ENCODE measurements at regions not wholly inside any gene's neighbourhood (a gene's known extent, or its start where the extent isn't known, plus 50 kb on each side); places are given as distances from the start of the nearest gene placed in this dataset.

GRCh38 chr11:127340438-127340837, 339.9 kb upstream of the KIRREL3 start:
- peaks cover 15% of the 10 kb centered on the region for H3K9me3 Mint-ChIP-seq (ENCODE audit: unreplicated experiment)
- TF ChIP-seq, protein P1, sequence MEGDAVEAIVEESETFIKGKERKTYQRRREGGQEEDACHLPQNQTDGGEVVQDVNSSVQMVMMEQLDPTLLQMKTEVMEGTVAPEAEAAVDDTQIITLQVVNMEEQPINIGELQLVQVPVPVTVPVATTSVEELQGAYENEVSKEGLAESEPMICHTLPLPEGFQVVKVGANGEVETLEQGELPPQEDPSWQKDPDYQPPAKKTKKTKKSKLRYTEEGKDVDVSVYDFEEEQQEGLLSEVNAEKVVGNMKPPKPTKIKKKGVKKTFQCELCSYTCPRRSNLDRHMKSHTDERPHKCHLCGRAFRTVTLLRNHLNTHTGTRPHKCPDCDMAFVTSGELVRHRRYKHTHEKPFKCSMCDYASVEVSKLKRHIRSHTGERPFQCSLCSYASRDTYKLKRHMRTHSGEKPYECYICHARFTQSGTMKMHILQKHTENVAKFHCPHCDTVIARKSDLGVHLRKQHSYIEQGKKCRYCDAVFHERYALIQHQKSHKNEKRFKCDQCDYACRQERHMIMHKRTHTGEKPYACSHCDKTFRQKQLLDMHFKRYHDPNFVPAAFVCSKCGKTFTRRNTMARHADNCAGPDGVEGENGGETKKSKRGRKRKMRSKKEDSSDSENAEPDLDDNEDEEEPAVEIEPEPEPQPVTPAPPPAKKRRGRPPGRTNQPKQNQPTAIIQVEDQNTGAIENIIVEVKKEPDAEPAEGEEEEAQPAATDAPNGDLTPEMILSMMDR (IDR thresholded peaks at IDR 0.05; ENCODE audit: unreplicated experiment), result no peak
- H3K27ac Mint-ChIP-seq (ENCODE audit: low read depth, unreplicated experiment), result no peak overlapping the region
- BruUV-seq (replicated peaks), result no TSS peak
- POLR2A ChIA-PET, result no interaction called here
- CTCF ChIA-PET, result interaction anchor here (0.6 to 1.5 kb wide), 2 partner anchors 9 to 713 kb away, joined by 3 to 4 read pairs; no protein-coding TSS in a partner anchor
- intact Hi-C loops (cut with micrococcal nuclease), result loop anchor here (10.0 kb wide), 1 partner anchor 1026 kb away; no protein-coding TSS in a partner anchor
- DNase-seq (ENCODE audit: unreplicated experiment), result no peak
- H3K4me3 Mint-ChIP-seq (ENCODE audit: unreplicated experiment), result no peak overlapping the region
- no peaks in the 10 kb centered on the region for H3K36me3 Mint-ChIP-seq (ENCODE audit: insufficient read depth, unreplicated experiment)
- no peaks in the 10 kb centered on the region for H3K4me1 Mint-ChIP-seq (ENCODE audit: insufficient read depth, unreplicated experiment)
- H3K27me3 Mint-ChIP-seq (ENCODE audit: insufficient read depth, unreplicated experiment), result no peaks in the 10 kb centered on the region

DNA sequence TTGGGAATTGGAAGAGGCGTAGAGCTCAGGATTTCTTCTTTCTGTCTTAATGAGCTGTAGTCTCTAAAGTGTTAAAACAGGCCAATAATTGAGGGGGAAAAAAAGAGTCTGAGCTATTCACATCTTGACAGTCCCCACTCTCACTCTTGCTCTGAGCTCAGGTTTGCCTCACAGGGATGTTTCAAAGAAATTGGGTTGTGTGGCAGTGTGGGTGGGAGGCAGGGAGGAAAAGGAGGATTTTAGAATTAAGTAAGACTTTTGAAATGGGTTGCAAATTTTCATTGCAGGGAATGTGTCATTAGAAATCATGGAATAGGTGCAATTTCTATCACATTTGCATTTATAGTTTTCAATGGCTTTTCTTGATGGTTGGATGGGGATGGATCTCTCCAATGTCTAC, 338.8 kb upstream of the KIRREL3 start:
- intact Hi-C loops (cut with micrococcal nuclease), result no loop called here
- peaks cover 18% of the 10 kb centered on the region for H3K9me3 Mint-ChIP-seq (ENCODE audit: unreplicated experiment)
- no peaks in the 10 kb centered on the region for H3K27me3 Mint-ChIP-seq (ENCODE audit: insufficient read depth, unreplicated experiment)
- DNase-seq (ENCODE audit: unreplicated experiment), result no peak
- no peak overlapping the region for H3K4me3 Mint-ChIP-seq (ENCODE audit: unreplicated experiment)
- BruUV-seq (replicated peaks), result no TSS peak
- ChIA-PET POLR2A (interaction anchor here (0.6 kb wide), 1 partner anchor 336 kb away, joined by 3 read pairs; no protein-coding TSS in a partner anchor), CTCF (interaction anchor here (1.5 kb wide), 1 partner anchor 10 kb away, joined by 4 read pairs; no protein-coding TSS in a partner anchor)
- H3K4me1 Mint-ChIP-seq (ENCODE audit: insufficient read depth, unreplicated experiment), result no peaks in the 10 kb centered on the region
- H3K36me3 Mint-ChIP-seq (ENCODE audit: insufficient read depth, unreplicated experiment), result no peaks in the 10 kb centered on the region
- TF ChIP-seq, protein P1 (IDR thresholded peaks at IDR 0.05; ENCODE audit: unreplicated experiment), result no peak
- H3K27ac Mint-ChIP-seq (ENCODE audit: low read depth, unreplicated experiment), result no peak overlapping the region

DNA sequence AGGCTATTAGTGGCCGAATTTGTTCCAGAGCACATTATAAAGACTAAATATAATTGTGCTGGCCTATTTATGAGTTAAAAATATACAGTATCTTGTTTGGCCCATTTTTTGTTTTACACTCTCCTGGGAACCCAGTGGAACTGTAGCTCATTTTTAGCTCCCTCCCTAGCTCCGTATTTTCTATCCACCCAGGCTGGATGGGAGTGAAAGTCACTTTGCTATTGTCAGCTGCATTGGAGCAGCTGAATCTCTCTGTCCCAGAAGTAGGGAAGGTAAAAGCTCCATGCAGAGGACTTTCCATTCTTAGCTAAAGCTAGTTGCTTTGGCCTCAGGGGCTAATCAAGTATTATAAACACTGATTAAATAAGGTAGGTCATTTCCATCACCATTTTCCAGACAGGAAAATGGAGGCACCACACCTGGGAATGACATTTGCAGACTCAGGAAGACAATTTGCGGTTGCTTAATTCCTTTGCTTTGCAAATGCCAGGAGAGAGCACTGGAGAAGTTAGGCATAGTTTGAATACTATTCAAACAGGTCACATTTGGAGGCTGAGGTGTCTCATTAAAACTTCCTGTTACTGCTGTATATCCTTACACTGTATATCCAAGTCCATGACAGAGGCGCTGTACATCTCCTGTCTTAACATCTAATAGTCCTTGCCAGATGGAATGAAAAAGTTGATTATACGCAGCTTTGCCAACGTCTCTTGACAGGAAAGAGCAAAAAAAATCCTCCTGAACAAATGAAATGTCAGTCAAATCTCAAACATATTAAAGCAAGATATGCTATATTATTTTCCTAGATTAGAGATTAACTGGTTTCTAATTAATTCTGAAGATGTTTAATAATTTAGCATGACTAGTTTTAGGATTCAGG, 338.1 kb upstream of the KIRREL3 start:
- H3K36me3 Mint-ChIP-seq (ENCODE audit: insufficient read depth, unreplicated experiment), result no peaks in the 10 kb centered on the region
- no peak overlapping the region for H3K27ac Mint-ChIP-seq (ENCODE audit: low read depth, unreplicated experiment)
- TF ChIP-seq, protein P1 (IDR thresholded peaks at IDR 0.05; ENCODE audit: unreplicated experiment), result no peak
- peaks cover 18% of the 10 kb centered on the region for H3K9me3 Mint-ChIP-seq (ENCODE audit: unreplicated experiment)
- H3K4me1 Mint-ChIP-seq (ENCODE audit: insufficient read depth, unreplicated experiment), result no peaks in the 10 kb centered on the region
- POLR2A ChIA-PET, result interaction anchor here (0.6 kb wide), 1 partner anchor 337 kb away, joined by 3 read pairs; no protein-coding TSS in a partner anchor
- BruUV-seq (replicated peaks), result no TSS peak
- H3K27me3 Mint-ChIP-seq (ENCODE audit: insufficient read depth, unreplicated experiment), result no peaks in the 10 kb centered on the region
- intact Hi-C loops (cut with micrococcal nuclease), result no loop called here
- CTCF ChIA-PET, result interaction anchor here (0.6 to 0.8 kb wide), 3 partner anchors 8 to 331 kb away, joined by 3 read pairs; no protein-coding TSS in a partner anchor
- no peak overlapping the region for H3K4me3 Mint-ChIP-seq (ENCODE audit: unreplicated experiment)
- no peak for DNase-seq (ENCODE audit: unreplicated experiment)

DNA sequence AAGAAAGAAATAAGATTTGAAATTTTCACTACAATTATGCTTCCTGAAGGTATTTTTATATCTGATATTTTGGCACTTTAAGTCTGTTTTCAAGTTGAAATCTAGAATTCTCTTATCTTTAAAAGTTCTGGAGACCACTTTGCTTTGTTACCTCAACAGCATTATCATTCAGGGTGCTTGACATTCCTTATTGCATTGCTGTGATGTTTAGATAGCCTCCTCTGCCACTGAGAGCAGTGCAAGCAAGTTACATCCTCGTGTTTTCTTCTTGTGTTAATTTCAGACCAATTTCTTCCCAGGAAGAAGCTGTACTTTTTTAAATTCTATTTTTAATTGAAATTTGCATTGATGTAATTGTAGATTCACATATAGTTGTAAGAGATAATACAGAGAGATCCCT, 333.9 kb upstream of the KIRREL3 start:
- Mint-ChIP-seq H3K4me1 (ENCODE audit: insufficient read depth, unreplicated experiment) (no peaks in the 10 kb centered on the region), H3K9me3 (ENCODE audit: unreplicated experiment) (peaks cover 28% of the 10 kb centered on the region), H3K36me3 (ENCODE audit: insufficient read depth, unreplicated experiment) (no peaks in the 10 kb centered on the region), H3K27ac (ENCODE audit: low read depth, unreplicated experiment) (no peak overlapping the region), H3K27me3 (ENCODE audit: insufficient read depth, unreplicated experiment) (no peaks in the 10 kb centered on the region), H3K4me3 (ENCODE audit: unreplicated experiment) (no peak overlapping the region)
- ChIA-PET CTCF (interaction anchor here (0.7 to 1.4 kb wide), 3 partner anchors 11 to 345 kb away, joined by 3 to 4 read pairs (median 3); no protein-coding TSS in a partner anchor), POLR2A (no interaction called here)
- BruUV-seq (replicated peaks), result no TSS peak
- TF ChIP-seq, protein P1 (IDR thresholded peaks at IDR 0.05; ENCODE audit: unreplicated experiment), result no peak
- intact Hi-C loops (cut with micrococcal nuclease), result no loop called here
- DNase-seq (ENCODE audit: unreplicated experiment), result no peak

Measured in MCF 10A (cell line).